NCI-H128 (cell line): ENCODE measurements at regions not wholly inside any gene's neighbourhood (a gene's known extent, or its start where the extent isn't known, plus 50 kb on each side); places are given as distances from the start of the nearest gene placed in this dataset.

Source experiments
- DNase-seq: peaks from one replicate; lab custom pipeline; 2025; ENCODE audit not compliant: unreplicated experiment; lab: John Stamatoyannopoulos, UW

DNA sequence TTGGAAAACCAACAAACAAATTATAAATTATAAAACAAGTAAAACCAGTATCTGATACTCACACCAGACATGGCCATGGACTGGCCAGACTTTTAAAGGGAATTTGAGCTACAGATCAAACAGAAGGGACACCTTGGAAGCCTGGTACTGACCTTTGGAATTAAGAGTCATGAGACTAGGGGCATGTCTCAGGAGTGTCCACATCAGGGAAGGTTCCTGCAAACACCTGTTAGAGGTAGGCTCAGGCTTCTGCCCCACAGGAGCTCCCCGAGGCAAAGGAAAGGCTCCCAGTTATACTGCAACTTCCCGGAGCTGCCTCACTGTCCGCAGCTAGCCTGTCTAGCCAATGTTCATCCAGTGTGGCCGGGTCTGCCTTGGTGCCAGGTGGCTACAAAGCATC is 290.1 kb downstream of the BUD13 start:
- DNase-seq, result no peak

GRCh38 chr11:116481126-116481675 is 291.6 kb downstream of the BUD13 start:
- DNase-seq, result no peak

GRCh38 chr11:116478669-116479668 is 293.8 kb downstream of the BUD13 start:
- DNase-seq, result no peak

DNA sequence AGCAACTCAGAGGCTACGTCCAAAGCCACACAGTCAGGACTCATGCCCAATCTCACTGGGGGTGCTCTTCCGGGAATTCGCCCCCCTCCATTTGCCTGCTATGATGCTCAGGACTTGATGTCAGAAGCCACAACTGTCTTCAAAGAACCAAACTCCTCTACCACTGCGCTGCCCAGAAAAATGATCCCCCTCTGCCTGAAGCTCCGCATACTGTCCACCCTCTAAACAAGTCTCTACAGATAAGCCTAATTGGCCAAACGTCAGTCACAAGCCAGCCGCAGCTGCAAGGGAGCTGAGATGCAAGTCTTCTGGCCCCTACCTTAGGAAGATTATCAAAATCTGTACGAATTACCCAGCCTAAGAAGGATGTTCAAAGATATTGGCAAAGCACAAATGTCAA is 294.6 kb downstream of the BUD13 start:
- no peak for DNase-seq

DNA sequence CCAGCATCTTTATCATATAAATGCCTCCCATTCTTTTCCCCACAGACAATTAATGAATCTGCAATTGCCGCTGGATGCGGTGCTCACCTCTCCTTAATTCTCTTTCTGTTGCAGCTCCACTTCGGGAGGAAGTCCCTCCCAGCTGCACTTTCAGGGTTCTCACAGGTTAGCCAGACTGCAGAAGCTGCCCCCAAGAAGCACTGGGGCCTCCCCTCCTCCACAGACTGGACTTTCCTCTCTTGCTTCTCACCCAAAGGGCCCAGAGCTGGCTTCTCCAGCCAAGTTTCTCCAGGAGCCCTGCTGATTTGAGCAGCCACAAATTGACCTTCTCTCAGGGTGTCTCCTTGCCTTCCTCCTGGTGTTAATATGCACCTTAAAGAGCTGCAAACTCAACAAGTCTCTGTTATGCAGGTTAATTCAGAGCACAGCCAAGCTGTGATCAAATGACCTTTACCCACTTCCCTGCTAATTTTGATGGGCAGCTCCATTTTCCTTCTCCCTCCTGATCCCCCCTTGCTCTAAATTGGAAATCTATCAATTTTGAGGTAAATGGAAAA is 298.9 kb downstream of the BUD13 start:
- no peak for DNase-seq

- no peak for DNase-seq
Measured at GRCh38 chr11:116473206-116473769, 299.5 kb downstream of the BUD13 start.

- no peak for DNase-seq
Measured at GRCh38 chr11:116472651-116473050, 300.1 kb downstream of the BUD13 start.

GRCh38 chr11:116471608-116472256 is 301.1 kb downstream of the BUD13 start:
- DNase-seq, result no peak

GRCh38 chr11:116468699-116469098 is 304.1 kb downstream of the BUD13 start:
- no peak for DNase-seq

- DNase-seq, result no peak
Measured at GRCh38 chr11:116467823-116468222, 305.0 kb downstream of the BUD13 start.

- DNase-seq, result no peak
Measured at GRCh38 chr11:116466801-116467200, 306.0 kb downstream of the BUD13 start.

- DNase-seq, result no peak
Measured at GRCh38 chr11:116466191-116466590, 306.6 kb downstream of the BUD13 start.

GRCh38 chr11:116465056-116465455 is 307.7 kb downstream of the BUD13 start:
- no peak for DNase-seq

DNA sequence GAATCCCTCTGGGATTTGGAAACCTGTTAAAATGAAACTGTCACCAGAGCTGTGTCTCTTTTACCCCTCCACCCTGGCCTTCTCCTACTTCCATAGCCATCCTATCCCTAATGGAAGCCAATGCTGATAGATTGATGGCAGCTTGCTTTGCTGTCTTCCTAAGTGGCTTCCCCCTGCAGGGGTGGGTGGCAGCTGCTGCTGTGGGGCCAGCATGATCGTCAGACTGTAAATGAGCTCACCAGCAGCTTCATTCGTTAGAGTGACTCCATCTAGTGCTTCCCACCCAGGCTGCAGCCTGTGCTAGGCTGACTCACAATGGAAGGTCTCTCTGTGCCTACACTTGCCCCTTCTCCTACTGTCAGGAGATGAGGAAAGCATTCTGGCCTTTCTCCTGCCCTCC is 311.0 kb downstream of the BUD13 start:
- no peak for DNase-seq

DNA sequence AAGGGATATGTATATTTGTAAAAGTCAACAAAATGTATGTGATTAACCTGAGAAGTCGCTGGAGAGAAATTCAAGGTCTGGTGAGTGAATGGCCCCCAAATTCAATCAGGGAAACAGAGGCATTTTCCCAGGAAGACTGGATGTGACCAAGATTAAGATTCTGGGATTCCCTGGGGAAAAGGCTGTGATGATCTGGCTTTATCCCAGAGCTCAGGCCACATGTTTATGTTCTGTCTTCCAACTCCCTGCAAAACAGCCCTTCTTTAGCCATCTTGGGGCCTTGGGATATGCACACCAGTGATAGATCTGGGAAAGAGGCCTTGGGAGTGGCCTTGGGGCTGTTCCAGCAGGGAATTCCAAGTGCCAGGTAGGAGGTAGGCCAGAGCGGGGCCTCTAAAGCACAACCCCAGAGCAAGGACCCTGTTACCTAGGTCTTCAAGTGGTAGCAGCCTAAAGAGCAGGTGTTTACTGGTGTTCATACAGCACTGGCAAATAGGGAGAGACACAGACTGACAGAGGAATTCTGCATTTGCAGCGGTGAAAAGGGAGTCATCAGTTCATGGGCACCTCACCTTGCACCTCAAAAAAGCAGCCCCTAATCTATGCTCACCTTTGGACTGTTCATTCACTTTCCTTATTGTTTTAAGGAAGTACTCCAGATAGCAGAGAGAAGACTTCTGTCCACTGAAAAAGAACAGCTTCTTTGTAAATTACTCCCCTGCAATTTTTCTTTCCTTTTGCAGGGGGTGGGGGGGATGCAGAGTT is 312.4 kb downstream of the BUD13 start:
- no peak for DNase-seq

DNA sequence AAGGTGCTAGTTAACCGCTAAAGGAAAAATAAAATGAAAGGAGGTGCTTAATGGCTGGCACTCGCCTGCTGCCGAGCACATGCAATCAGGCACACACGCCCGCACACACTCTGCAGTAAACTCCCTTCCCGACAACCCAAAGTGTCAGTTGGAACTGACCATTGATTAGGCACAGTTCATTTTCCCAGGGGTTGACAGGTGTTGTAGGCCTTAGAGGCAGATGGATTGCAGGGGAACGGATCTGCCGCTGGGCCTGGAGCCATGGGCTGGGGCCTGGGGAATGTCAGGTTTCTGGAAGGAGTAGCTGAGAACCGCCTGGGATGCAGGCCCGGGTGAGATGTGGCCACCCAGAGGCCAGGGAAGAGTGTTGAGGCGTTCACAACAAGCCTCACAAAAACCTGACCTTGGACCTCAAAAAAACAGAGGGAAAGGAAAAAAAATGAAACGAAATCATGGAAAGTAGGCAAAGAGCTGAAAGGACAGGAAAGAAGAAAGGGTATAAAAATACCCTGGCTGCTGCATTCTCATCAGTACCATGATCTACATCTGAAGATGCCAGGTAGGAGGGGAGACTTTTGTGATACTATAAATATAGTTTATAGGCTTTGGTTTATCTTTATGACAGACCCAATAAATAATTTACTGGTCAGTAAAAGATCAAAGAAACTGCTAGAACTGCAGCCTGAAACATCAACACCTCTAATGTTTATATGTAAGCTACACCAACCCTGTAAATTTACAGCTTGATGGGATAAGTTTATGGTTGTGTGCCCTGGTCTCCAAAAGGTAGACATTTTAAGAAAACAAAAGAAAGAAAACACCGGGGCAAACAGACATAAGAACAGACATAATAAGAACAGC is 313.4 kb downstream of the BUD13 start:
- no peak for DNase-seq

DNA sequence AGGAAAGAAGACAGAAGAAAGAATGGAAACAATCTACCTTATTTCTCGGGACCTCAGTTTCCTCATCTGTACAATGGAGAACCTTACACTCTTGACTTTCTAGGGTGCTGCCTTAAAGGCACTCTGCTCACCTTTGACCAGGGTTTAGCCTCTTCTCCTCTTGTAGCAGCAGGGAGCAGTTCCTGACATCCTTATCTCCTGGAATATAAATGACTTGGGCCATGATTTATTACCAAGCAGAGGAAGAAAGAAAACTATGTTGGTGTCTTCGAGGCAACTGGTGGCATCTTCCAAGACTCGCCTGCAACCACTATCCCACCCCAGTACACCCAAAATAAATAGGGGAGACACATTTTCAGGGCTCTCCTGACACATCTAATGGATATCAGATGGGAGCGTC is 314.2 kb downstream of the BUD13 start:
- DNase-seq, result no peak

DNA sequence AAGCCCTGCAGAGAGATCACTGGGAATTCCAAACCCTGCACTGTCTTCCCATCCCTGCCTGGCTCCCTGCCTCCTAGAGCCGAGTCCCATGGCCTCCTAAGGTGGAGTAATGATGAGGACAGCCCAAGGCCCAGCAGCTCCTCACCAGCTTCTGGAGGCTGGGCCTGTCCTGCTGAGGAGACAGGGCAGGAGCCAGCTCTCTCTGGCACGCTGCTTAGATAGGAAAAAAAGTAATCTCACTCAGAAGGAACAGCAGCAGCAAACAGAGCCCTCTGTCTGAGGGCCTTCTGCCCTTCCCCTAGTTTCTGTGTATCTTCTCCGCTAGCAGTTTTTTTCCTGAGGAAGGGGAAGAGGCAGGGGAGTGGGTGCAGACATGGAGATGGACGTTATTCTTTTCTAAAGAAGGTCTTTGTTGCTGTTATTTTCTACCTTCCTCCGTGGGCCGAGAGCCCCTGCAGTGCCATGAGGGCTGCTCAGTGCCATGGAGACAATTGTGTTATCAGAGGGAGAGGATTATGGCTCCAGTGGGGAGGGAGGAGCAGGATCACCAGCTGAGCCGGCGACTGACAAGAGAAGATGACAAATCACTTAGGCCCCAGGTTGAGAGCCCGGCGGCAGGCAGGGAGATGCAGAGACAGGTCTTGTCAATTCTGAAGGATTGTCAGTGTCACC is 315.3 kb downstream of the BUD13 start:
- DNase-seq, result no peak

- DNase-seq, result no peak
Measured at GRCh38 chr11:116454951-116455350, 317.8 kb downstream of the BUD13 start.
